GM23248 (cell line): ENCODE measurements at regions not wholly inside any gene's neighbourhood (a gene's known extent, or its start where the extent isn't known, plus 50 kb on each side); places are given as distances from the start of the nearest gene placed in this dataset.

Experiments
- EZH2 ChIP-seq: fragments of 200-600 bp; sonication (generic); IDR thresholded peaks from 2 replicates; pipeline ENCODE4 v1.6.1; 2018; ENCODE audit warnings: antibody characterized with exemption, mild to moderate bottlenecking; ENCODE audit not compliant: insufficient read depth, poor library complexity, severe bottlenecking
- EZH2phosphoT487 ChIP-seq: fragments of 200-600 bp; sonication (generic); IDR thresholded peaks from 2 replicates; pipeline ENCODE4 v1.6.1; 2018; ENCODE audit warnings: antibody characterized with exemption, moderate library complexity, mild to moderate bottlenecking, low read depth; ENCODE audit not compliant: insufficient read depth

DNA sequence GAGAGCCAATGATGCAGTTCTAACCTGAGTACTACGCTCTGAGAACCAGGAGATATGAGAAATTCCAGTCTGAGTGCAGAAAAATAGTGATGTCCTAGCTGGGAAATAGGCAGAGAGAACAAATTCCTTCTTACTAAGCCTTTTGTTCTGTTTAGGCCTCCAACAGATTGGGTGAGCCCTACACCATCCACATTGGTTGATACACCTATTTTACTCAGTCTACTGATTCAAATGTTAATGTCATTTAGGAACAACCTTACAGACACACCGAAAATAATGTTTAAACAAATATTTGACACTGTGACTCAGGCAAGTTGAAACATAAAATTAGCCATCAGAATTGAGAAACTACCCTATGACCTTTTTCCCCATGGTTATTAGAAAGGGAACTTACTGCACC is 333.9 kb upstream of the IZUMO3 start:
- no peak for TF ChIP-seq EZH2phosphoT487
- no peak for TF ChIP-seq EZH2
